ENCODE measurements at regions not wholly inside any gene's neighbourhood (a gene's known extent, or its start where the extent isn't known, plus 50 kb on each side); places are given as distances from the start of the nearest gene placed in this dataset.

DNA sequence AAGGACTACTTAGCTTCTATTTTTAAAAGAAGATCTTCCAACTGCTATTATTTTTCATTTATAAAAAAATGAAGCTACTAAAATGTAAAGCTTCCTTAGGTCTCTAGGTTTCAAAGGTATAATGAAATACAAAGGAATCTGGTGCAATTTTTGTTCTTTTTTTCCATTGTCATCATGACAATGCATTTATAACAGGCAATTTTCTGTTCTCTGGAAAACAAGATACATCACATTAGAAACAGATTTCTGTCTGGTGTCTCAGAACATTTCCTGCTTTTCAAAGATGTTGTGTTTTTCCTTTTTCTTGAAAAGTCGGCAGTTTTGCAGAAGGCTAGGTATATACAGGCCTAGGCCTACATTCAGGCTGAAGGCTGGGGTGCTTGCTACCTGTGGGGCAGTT lies 63.6 kb upstream of the ATP8A1 start:
- no peaks in the 10 kb centered on the region for H3K9me3 ChIP-seq
- 0 out of 2 replicates have a peak, but pooled peaks cover 6% of the 10 kb centered on the region for H3K4me1 ChIP-seq
- H3K27me3 ChIP-seq (ENCODE audit: low read depth), result no peaks in the 10 kb centered on the region
- DNase-seq (ENCODE audit: low spot score in 2 of 2), result no peak
- in situ Hi-C loops (cut with MboI; ENCODE audit: low sequenced_read_pairs), result no loop called here
- H3K36me3 ChIP-seq (replicated peaks), result no peaks in the 10 kb centered on the region
- H3K4me3 ChIP-seq, result no peak overlapping the region

GRCh38 chr4:42719257-42719656 lies 62.4 kb upstream of the ATP8A1 start:
- in situ Hi-C loops (cut with MboI; ENCODE audit: low sequenced_read_pairs), result no loop called here
- H3K4me3 ChIP-seq, result no peak overlapping the region
- DNase-seq (ENCODE audit: low spot score in 2 of 2), result no peak
- no peaks in the 10 kb centered on the region for H3K27me3 ChIP-seq (ENCODE audit: low read depth)
- 0 out of 2 replicates have a peak, but pooled peaks cover 6% of the 10 kb centered on the region for H3K4me1 ChIP-seq
- no peaks in the 10 kb centered on the region for H3K9me3 ChIP-seq
- H3K36me3 ChIP-seq (replicated peaks), result no peaks in the 10 kb centered on the region

GRCh38 chr4:42718336-42718735 lies 61.4 kb upstream of the ATP8A1 start:
- Histone ChIP-seq H3K27me3 (ENCODE audit: low read depth) (no peaks in the 10 kb centered on the region), H3K4me1 (0 out of 2 replicates have a peak, but pooled peaks cover 6% of the 10 kb centered on the region), H3K4me3 (no peak overlapping the region), H3K9me3 (no peaks in the 10 kb centered on the region), H3K36me3 (replicated peaks) (no peaks in the 10 kb centered on the region)
- in situ Hi-C loops (cut with MboI; ENCODE audit: low sequenced_read_pairs), result no loop called here
- DNase-seq (ENCODE audit: low spot score in 2 of 2), result no peak

DNA sequence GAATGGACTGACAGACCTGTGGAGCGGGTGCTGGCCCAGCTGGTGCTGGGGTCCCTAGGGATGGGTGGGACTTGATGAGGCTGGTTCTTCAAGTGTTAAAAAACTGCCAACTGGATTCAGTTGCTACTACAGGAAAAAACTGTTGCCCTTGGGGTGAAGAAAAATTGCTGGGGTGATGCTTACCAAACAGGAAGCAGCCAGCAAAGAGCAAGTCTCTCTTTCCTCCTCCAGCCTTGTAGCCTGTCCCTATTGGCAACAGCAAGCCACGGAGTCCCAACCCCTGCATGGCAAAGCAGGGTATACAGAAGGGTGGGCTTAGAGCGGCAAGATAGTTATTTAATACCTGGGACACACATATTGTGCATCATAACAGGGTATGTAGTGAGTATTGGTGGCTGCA lies 60.1 kb upstream of the ATP8A1 start:
- no peaks in the 10 kb centered on the region for H3K36me3 ChIP-seq (replicated peaks)
- H3K9me3 ChIP-seq, result no peaks in the 10 kb centered on the region
- 0 out of 2 replicates have a peak, but pooled peaks cover 6% of the 10 kb centered on the region for H3K4me1 ChIP-seq
- no peak for DNase-seq (ENCODE audit: low spot score in 2 of 2)
- in situ Hi-C loops (cut with MboI; ENCODE audit: low sequenced_read_pairs), result no loop called here
- H3K4me3 ChIP-seq, result no peak overlapping the region
- H3K27me3 ChIP-seq (ENCODE audit: low read depth), result no peaks in the 10 kb centered on the region

GRCh38 chr4:42715807-42716482 lies 59.0 kb upstream of the ATP8A1 start:
- no peak for DNase-seq (ENCODE audit: low spot score in 2 of 2)
- Histone ChIP-seq H3K4me3 (no peak overlapping the region), H3K27me3 (ENCODE audit: low read depth) (no peaks in the 10 kb centered on the region), H3K36me3 (replicated peaks) (no peaks in the 10 kb centered on the region), H3K4me1 (0 out of 2 replicates have a peak, but pooled peaks cover 6% of the 10 kb centered on the region), H3K9me3 (no peaks in the 10 kb centered on the region)
- in situ Hi-C loops (cut with MboI; ENCODE audit: low sequenced_read_pairs), result no loop called here

DNA sequence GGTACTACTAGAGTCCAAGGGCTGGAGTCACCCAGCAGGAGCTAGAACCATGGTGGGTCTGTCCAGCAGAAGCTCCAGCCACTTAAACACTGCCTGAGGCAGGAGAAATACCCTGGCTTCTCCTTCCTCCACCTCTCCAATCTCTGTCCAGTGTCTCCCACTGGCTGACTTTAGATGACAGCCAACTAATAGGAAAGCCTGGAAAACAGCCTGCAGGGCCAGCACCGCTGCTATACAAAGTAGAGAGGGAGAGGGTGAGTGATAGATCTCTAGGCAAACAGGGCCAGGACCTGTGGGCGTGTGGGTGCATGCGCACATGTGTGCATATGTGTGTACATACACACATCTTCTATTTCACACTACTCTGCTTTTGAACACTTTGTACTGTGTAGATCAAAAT lies 56.5 kb upstream of the ATP8A1 start:
- no peaks in the 10 kb centered on the region for H3K27me3 ChIP-seq (ENCODE audit: low read depth)
- no peaks in the 10 kb centered on the region for H3K36me3 ChIP-seq (replicated peaks)
- 0 out of 2 replicates have a peak, but pooled peaks cover 6% of the 10 kb centered on the region for H3K4me1 ChIP-seq
- H3K9me3 ChIP-seq, result no peaks in the 10 kb centered on the region
- H3K4me3 ChIP-seq, result no peak overlapping the region
- in situ Hi-C loops (cut with MboI; ENCODE audit: low sequenced_read_pairs), result no loop called here
- DNase-seq (ENCODE audit: low spot score in 2 of 2), result no peak

- in situ Hi-C loops (cut with MboI; ENCODE audit: low sequenced_read_pairs), result no loop called here
- no peaks in the 10 kb centered on the region for H3K27me3 ChIP-seq (ENCODE audit: low read depth)
- no peak overlapping the region for H3K4me3 ChIP-seq
- DNase-seq (ENCODE audit: low spot score in 2 of 2), result no peak
- no peaks in the 10 kb centered on the region for H3K36me3 ChIP-seq (replicated peaks)
- no peaks in the 10 kb centered on the region for H3K9me3 ChIP-seq
- H3K4me1 ChIP-seq, result 0 out of 2 replicates have a peak, but pooled peaks cover 6% of the 10 kb centered on the region
These were observed 55.9 kb upstream of the ATP8A1 start for GRCh38 chr4:42712854-42713253.

- Histone ChIP-seq H3K27me3 (ENCODE audit: low read depth) (no peaks in the 10 kb centered on the region), H3K4me3 (no peak overlapping the region), H3K4me1 (0 out of 2 replicates have a peak, but pooled peaks cover 2% of the 10 kb centered on the region), H3K9me3 (no peaks in the 10 kb centered on the region), H3K36me3 (replicated peaks) (no peaks in the 10 kb centered on the region)
- no peak for DNase-seq (ENCODE audit: low spot score in 2 of 2)
- in situ Hi-C loops (cut with MboI; ENCODE audit: low sequenced_read_pairs), result no loop called here
These were observed 54.6 kb upstream of the ATP8A1 start for GRCh38 chr4:42711496-42711895.

GRCh38 chr4:42710761-42711160 lies 53.9 kb upstream of the ATP8A1 start:
- no peak overlapping the region for H3K4me3 ChIP-seq
- in situ Hi-C loops (cut with MboI; ENCODE audit: low sequenced_read_pairs), result no loop called here
- no peak for DNase-seq (ENCODE audit: low spot score in 2 of 2)
- H3K9me3 ChIP-seq, result no peaks in the 10 kb centered on the region
- no peaks in the 10 kb centered on the region for H3K4me1 ChIP-seq
- no peaks in the 10 kb centered on the region for H3K27me3 ChIP-seq (ENCODE audit: low read depth)
- no peaks in the 10 kb centered on the region for H3K36me3 ChIP-seq (replicated peaks)

GRCh38 chr4:42710329-42710728 lies 53.4 kb upstream of the ATP8A1 start:
- in situ Hi-C loops (cut with MboI; ENCODE audit: low sequenced_read_pairs), result no loop called here
- H3K9me3 ChIP-seq, result no peaks in the 10 kb centered on the region
- DNase-seq (ENCODE audit: low spot score in 2 of 2), result no peak
- no peaks in the 10 kb centered on the region for H3K4me1 ChIP-seq
- no peak overlapping the region for H3K4me3 ChIP-seq
- H3K27me3 ChIP-seq (ENCODE audit: low read depth), result no peaks in the 10 kb centered on the region
- H3K36me3 ChIP-seq (replicated peaks), result no peaks in the 10 kb centered on the region

DNA sequence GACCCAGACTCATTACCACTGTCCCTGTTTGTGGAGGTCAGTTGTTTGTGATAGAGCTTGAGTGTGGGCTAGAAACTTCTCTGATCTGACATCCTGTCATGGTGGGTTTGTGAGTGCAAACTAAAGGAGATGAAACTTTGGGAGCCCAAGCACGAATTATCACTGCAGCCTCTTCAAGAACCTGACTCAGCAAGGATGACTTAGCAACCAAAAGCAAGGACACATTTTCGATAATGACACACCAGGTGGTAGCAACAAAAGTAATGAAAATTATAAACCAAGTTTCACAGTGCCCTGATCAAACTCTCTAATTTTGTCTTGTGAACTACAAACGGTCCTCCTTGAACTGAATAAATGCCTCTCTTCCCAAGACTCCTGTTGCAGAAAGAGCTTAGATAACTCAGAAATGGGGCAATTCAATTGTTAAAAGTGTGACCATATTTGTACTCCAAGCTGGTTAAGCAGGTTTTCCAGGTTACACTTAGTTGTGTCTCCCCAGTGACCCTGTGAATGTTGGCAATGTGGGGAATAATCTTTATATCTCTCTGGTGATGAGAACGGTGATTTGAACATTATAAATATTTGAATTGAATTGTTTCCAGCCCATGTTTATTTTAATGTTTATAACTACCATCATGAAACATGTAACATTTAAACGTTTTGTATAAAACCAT lies 52.6 kb upstream of the ATP8A1 start:
- H3K4me3 ChIP-seq, result no peak overlapping the region
- H3K27me3 ChIP-seq (ENCODE audit: low read depth), result no peaks in the 10 kb centered on the region
- H3K9me3 ChIP-seq, result no peaks in the 10 kb centered on the region
- in situ Hi-C loops (cut with MboI; ENCODE audit: low sequenced_read_pairs), result no loop called here
- no peak for DNase-seq (ENCODE audit: low spot score in 2 of 2)
- H3K4me1 ChIP-seq, result no peaks in the 10 kb centered on the region
- H3K36me3 ChIP-seq (replicated peaks), result no peaks in the 10 kb centered on the region

DNA sequence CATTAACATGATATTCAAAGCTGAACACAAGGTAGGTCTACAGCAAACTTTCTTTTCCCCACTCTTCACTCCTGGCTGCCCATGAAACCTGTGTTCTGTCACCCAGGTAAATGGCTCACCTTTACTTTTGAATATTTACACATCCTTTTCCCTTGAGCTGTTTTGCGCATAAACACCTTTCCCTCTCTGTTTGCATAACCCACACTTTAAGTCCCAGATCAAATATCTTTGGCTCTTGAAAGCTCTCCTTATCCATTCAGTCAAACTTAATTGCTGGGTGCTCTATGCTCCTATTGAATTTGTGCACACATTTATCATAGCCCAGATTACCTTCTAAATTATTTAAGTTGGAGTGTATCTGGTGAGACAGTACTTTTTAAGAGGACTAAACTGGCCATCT lies 51.7 kb upstream of the ATP8A1 start:
- no peaks in the 10 kb centered on the region for H3K9me3 ChIP-seq
- no peak for DNase-seq (ENCODE audit: low spot score in 2 of 2)
- H3K4me3 ChIP-seq, result no peak overlapping the region
- no peaks in the 10 kb centered on the region for H3K4me1 ChIP-seq
- in situ Hi-C loops (cut with MboI; ENCODE audit: low sequenced_read_pairs), result no loop called here
- H3K27me3 ChIP-seq (ENCODE audit: low read depth), result no peaks in the 10 kb centered on the region
- H3K36me3 ChIP-seq (replicated peaks), result no peaks in the 10 kb centered on the region

Measured in HAP-1 (cell line).